Neural cell (in vitro differentiated cells): ENCODE measurements at regions not wholly inside any gene's neighbourhood (a gene's known extent, or its start where the extent isn't known, plus 50 kb on each side); places are given as distances from the start of the nearest gene placed in this dataset.

Experiments used
- EP300 ChIP-seq: fragments of 450-650 bp; conservative IDR thresholded peaks from 2 replicates; pipeline ENCODE4 v1.6.1; 2014; ENCODE audit warnings: antibody characterized with exemption, mild to moderate bottlenecking, moderate library complexity; ENCODE audit not compliant: poor library complexity, severe bottlenecking
- EZH2 ChIP-seq: fragments of 200-600, 300-800 bp; shearing (Covaris generic), sonication (generic); IDR thresholded peaks from 2 replicates; pipeline ENCODE4 v1.6.1; 2014; ENCODE audit warnings: antibody characterized with exemption, low read length, borderline replicate concordance, mild to moderate bottlenecking; ENCODE audit not compliant: insufficient read depth, poor library complexity, severe bottlenecking
- MXI1 ChIP-seq: fragments of 450-650 bp; conservative IDR thresholded peaks from 2 replicates; pipeline ENCODE4 v1.6.1; 2014; ENCODE audit warnings: antibody characterized with exemption, mild to moderate bottlenecking; ENCODE audit not compliant: poor library complexity, severe bottlenecking
- POLR2AphosphoS5 ChIP-seq: IDR thresholded peaks from 2 replicates; pipeline ENCODE4 v1.6.1; 2012
- RAD21 ChIP-seq: fragments of 450-650 bp; conservative IDR thresholded peaks from 2 replicates; pipeline ENCODE4 v1.6.1; 2014; ENCODE audit warnings: antibody characterized with exemption, mild to moderate bottlenecking, moderate library complexity
- SMC3 ChIP-seq: fragments of 450-650 bp; conservative IDR thresholded peaks from 2 replicates; pipeline ENCODE4 v1.6.1; 2014; ENCODE audit warnings: antibody characterized with exemption, mild to moderate bottlenecking, moderate library complexity; ENCODE audit not compliant: poor library complexity
- TF ChIP-seq, protein P1 (sequence below): fragments of 450-650 bp; IDR thresholded peaks from 2 replicates; pipeline ENCODE4 v1.5.1; 2014; ENCODE audit warnings: antibody characterized with exemption, mild to moderate bottlenecking, moderate library complexity; ENCODE audit not compliant: poor library complexity, severe bottlenecking
- TF ChIP-seq, protein P2 (sequence below): IDR thresholded peaks from 2 replicates; pipeline ENCODE4 v1.6.1; 2012; ENCODE audit warnings: borderline replicate concordance

DNA sequence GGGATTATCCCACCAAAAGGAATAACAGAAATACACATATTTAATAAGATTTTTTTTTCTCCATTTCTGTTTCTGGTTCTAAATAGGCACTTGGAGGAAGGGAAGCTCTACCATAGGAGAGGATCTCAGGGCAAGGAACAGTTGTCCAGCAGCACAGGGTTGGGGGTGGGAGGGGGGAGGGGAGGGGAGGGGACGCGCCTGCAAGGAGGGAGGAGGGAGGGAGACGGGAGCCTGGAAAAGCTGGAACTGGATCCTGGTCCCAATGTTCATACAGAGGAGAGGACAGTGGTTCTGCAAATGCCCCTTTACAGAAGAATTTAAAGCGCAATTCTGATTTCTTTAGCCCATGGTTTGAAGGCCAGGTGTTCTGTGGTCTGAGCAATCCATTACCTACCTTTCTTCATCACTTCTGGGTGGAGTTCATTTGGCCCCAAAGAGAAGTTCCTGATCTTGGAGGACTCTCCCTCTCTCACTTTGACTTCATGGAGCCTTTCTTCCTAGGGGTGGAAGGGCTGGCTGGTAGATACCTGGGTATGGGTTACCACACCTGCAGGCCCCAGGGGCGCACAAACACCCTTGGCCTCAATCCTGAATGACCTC, 348.9 kb upstream of the NCAM1 start:
- no peak for TF ChIP-seq EP300
- TF ChIP-seq, protein P1, sequence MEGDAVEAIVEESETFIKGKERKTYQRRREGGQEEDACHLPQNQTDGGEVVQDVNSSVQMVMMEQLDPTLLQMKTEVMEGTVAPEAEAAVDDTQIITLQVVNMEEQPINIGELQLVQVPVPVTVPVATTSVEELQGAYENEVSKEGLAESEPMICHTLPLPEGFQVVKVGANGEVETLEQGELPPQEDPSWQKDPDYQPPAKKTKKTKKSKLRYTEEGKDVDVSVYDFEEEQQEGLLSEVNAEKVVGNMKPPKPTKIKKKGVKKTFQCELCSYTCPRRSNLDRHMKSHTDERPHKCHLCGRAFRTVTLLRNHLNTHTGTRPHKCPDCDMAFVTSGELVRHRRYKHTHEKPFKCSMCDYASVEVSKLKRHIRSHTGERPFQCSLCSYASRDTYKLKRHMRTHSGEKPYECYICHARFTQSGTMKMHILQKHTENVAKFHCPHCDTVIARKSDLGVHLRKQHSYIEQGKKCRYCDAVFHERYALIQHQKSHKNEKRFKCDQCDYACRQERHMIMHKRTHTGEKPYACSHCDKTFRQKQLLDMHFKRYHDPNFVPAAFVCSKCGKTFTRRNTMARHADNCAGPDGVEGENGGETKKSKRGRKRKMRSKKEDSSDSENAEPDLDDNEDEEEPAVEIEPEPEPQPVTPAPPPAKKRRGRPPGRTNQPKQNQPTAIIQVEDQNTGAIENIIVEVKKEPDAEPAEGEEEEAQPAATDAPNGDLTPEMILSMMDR: no peak
- no peak for TF ChIP-seq EZH2
- TF ChIP-seq MXI1: no peak
- no peak for TF ChIP-seq RAD21
- no peak for TF ChIP-seq SMC3
- no peak for TF ChIP-seq POLR2AphosphoS5
- TF ChIP-seq, protein P2, sequence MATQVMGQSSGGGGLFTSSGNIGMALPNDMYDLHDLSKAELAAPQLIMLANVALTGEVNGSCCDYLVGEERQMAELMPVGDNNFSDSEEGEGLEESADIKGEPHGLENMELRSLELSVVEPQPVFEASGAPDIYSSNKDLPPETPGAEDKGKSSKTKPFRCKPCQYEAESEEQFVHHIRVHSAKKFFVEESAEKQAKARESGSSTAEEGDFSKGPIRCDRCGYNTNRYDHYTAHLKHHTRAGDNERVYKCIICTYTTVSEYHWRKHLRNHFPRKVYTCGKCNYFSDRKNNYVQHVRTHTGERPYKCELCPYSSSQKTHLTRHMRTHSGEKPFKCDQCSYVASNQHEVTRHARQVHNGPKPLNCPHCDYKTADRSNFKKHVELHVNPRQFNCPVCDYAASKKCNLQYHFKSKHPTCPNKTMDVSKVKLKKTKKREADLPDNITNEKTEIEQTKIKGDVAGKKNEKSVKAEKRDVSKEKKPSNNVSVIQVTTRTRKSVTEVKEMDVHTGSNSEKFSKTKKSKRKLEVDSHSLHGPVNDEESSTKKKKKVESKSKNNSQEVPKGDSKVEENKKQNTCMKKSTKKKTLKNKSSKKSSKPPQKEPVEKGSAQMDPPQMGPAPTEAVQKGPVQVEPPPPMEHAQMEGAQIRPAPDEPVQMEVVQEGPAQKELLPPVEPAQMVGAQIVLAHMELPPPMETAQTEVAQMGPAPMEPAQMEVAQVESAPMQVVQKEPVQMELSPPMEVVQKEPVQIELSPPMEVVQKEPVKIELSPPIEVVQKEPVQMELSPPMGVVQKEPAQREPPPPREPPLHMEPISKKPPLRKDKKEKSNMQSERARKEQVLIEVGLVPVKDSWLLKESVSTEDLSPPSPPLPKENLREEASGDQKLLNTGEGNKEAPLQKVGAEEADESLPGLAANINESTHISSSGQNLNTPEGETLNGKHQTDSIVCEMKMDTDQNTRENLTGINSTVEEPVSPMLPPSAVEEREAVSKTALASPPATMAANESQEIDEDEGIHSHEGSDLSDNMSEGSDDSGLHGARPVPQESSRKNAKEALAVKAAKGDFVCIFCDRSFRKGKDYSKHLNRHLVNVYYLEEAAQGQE: no peak
